H9 (cell line): ENCODE measurements at regions not wholly inside any gene's neighbourhood (a gene's known extent, or its start where the extent isn't known, plus 50 kb on each side); places are given as distances from the start of the nearest gene placed in this dataset.

ENCODE experiments used
- DNase-seq: peaks from one replicate; pipeline ENCODE4 v3.0.0-alpha.2; 2017
- H2AFZ ChIP-seq: one replicate; pipeline ENCODE4 v1.6.1; 2013; ENCODE audit warnings: mild to moderate bottlenecking, low read length, control low read depth, moderate library complexity
- H2AK5ac ChIP-seq: 2 replicates; pipeline ENCODE4 v1.6.1; 2013; ENCODE audit warnings: low read length, control low read depth, mixed read lengths; ENCODE audit not compliant: insufficient read length
- H2BK120ac ChIP-seq: one replicate; pipeline ENCODE4 v1.6.1; 2013; ENCODE audit warnings: low read depth, mild to moderate bottlenecking, low read length, control low read depth, inconsistent platforms; ENCODE audit not compliant: poor library complexity, severe bottlenecking
- H2BK12ac ChIP-seq: 2 replicates; pipeline ENCODE4 v1.6.1; 2013; ENCODE audit warnings: low read length, control low read depth, mixed read lengths, low read depth; ENCODE audit not compliant: insufficient read length
- H2BK15ac ChIP-seq: 2 replicates; pipeline ENCODE4 v1.6.1; 2013; ENCODE audit warnings: low read depth, low read length, control low read depth
- H2BK20ac ChIP-seq: one replicate; pipeline ENCODE4 v1.6.1; 2013; ENCODE audit warnings: low read depth, mild to moderate bottlenecking, low read length, control low read depth, inconsistent platforms; ENCODE audit not compliant: poor library complexity, severe bottlenecking
- H2BK5ac ChIP-seq: 2 replicates; pipeline ENCODE4 v1.6.1; 2013; ENCODE audit warnings: low read length, control low read depth, mixed read lengths; ENCODE audit not compliant: insufficient read length
- H3K14ac ChIP-seq: 2 replicates; pipeline ENCODE4 v1.6.1; 2013; ENCODE audit warnings: low read length, control low read depth; ENCODE audit not compliant: insufficient read depth
- H3K18ac ChIP-seq: 2 replicates; pipeline ENCODE4 v1.6.1; 2013; ENCODE audit warnings: low read depth, mild to moderate bottlenecking, mixed read lengths, low read length, control low read depth; ENCODE audit not compliant: insufficient read length
- H3K23ac ChIP-seq: 2 replicates; pipeline ENCODE4 v1.6.1; 2013; ENCODE audit warnings: low read length, control low read depth, mixed read lengths, low read depth; ENCODE audit not compliant: insufficient read length
- H3K23me2 ChIP-seq: 2 replicates; pipeline ENCODE4 v1.6.1; 2013; ENCODE audit warnings: low read depth, mild to moderate bottlenecking, mixed read lengths, low read length, control low read depth; ENCODE audit not compliant: insufficient read length, poor library complexity, severe bottlenecking
- H3K27ac ChIP-seq: 2 replicates; pipeline ENCODE4 v1.5.1; 2013; ENCODE audit warnings: low read length, control low read depth, mixed read lengths, low read depth; ENCODE audit not compliant: insufficient read length
- H3K27me3 ChIP-seq: 2 replicates; pipeline ENCODE4 v1.6.1; 2013; ENCODE audit warnings: low read length, control low read depth, inconsistent platforms; ENCODE audit not compliant: insufficient read depth
- H3K4ac ChIP-seq: 2 replicates; pipeline ENCODE4 v1.6.1; 2013; ENCODE audit warnings: low read depth, mild to moderate bottlenecking, control low read depth, inconsistent platforms, low read length, moderate library complexity
- H3K4me1 ChIP-seq: 2 replicates; pipeline ENCODE4 v1.6.1; 2013; ENCODE audit warnings: low read length, control low read depth, inconsistent platforms; ENCODE audit not compliant: insufficient read depth
- H3K4me2 ChIP-seq: 2 replicates; pipeline ENCODE4 v1.6.1; 2013; ENCODE audit warnings: low read length, control low read depth, mixed read lengths; ENCODE audit not compliant: insufficient read length, insufficient read depth
- H3K56ac ChIP-seq: 2 replicates; pipeline ENCODE4 v1.6.1; 2013; ENCODE audit warnings: low read depth, mild to moderate bottlenecking, mixed read lengths, low read length, control low read depth; ENCODE audit not compliant: insufficient read length
- H3K79me1 ChIP-seq: 2 replicates; pipeline ENCODE4 v1.6.1; 2013; ENCODE audit warnings: low read depth, mild to moderate bottlenecking, moderate library complexity, low read length, control low read depth, inconsistent platforms; ENCODE audit not compliant: insufficient read depth, poor library complexity, severe bottlenecking
- H3K79me2 ChIP-seq: 2 replicates; pipeline ENCODE4 v1.6.1; 2013; ENCODE audit warnings: low read length, control low read depth, inconsistent platforms; ENCODE audit not compliant: insufficient read depth
- H3K9ac ChIP-seq: 2 replicates; pipeline ENCODE4 v1.6.1; 2013; ENCODE audit warnings: low read length, control low read depth, mixed read lengths; ENCODE audit not compliant: insufficient read length; ENCODE audit errors: extremely low read depth
- H3K9me3 ChIP-seq: one replicate; pipeline ENCODE4 v1.6.1; 2013; ENCODE audit warnings: low read depth, low read length, inconsistent platforms; ENCODE audit not compliant: control insufficient read depth
- H3T11ph ChIP-seq: one replicate; pipeline ENCODE4 v1.6.1; 2013; ENCODE audit warnings: mild to moderate bottlenecking, low read length, control low read depth, inconsistent platforms
- H4K20me1 ChIP-seq: one replicate; pipeline ENCODE4 v1.6.1; 2013; ENCODE audit not compliant: control insufficient read depth, insufficient read length, insufficient read depth
- H4K5ac ChIP-seq: 2 replicates; pipeline ENCODE4 v1.6.1; 2013; ENCODE audit warnings: low read depth, mild to moderate bottlenecking, mixed read lengths, low read length, control low read depth; ENCODE audit not compliant: insufficient read length
- H4K8ac ChIP-seq: replicated peaks from 2 replicates; pipeline ENCODE4 v1.6.1; 2013; ENCODE audit warnings: low read length, control low read depth, mixed read lengths, low read depth; ENCODE audit not compliant: insufficient read length
- H4K91ac ChIP-seq: 2 replicates; pipeline ENCODE4 v1.6.1; 2013; ENCODE audit warnings: low read depth, mild to moderate bottlenecking, moderate library complexity, mixed read lengths, low read length, control low read depth; ENCODE audit not compliant: insufficient read length
- H3K27ac Mint-ChIP-seq, 3 experiments: 2 replicates in 2 of 3; 3 replicates in 1 of 3; pipeline ENCODE4 v1.8.0; 2020 to 2021; ENCODE audit warnings: mixed read lengths in 3 of 3, mild to moderate bottlenecking in 1 of 3, moderate library complexity in 1 of 3
- H3K27me3 Mint-ChIP-seq: 2 replicates; pipeline ENCODE4 v1.8.0; 2021; ENCODE audit warnings: low read depth, mild to moderate bottlenecking, moderate library complexity, mixed read lengths
- H3K36me3 Mint-ChIP-seq, 3 experiments: 2 replicates in 2 of 3; 3 replicates in 1 of 3; pipeline ENCODE4 v1.8.0; 2020 to 2021; ENCODE audit warnings: low read depth in 3 of 3, mixed read lengths in 3 of 3; ENCODE audit not compliant: insufficient read depth in 1 of 3
- H3K4me1 Mint-ChIP-seq, 2 experiments: 2 replicates each; pipeline ENCODE4 v1.8.0; 2020; ENCODE audit warnings: mixed read lengths in 2 of 2
- H3K4me3 Mint-ChIP-seq, 2 experiments: 2 replicates in 1 of 2; 3 replicates in 1 of 2; pipeline ENCODE4 v1.8.0; 2020 to 2021; ENCODE audit warnings: mild to moderate bottlenecking in 2 of 2, mixed read lengths in 2 of 2, moderate library complexity in 1 of 2
- H3K9me3 Mint-ChIP-seq, 2 experiments: 2 replicates in 1 of 2; 3 replicates in 1 of 2; pipeline ENCODE4 v1.8.0; 2020; ENCODE audit warnings: mild to moderate bottlenecking in 2 of 2, mixed read lengths in 2 of 2, moderate library complexity in 1 of 2
- CTCF ChIP-seq: fragments of 200-600 bp; sonication (generic); conservative IDR thresholded peaks from 3 replicates; pipeline ENCODE4 v1.8.0; 2021; ENCODE audit warnings: antibody characterized with exemption, mild to moderate bottlenecking
- WGBS: extraction: QIAGEN DNeasy Blood & Tissue Kit; methylation state at CpG from one replicate; pipeline ENCODE4 v1.1.7; 2013; ENCODE audit warnings: missing lambda C conversion rate, low lambda C conversion rate, mixed read lengths; ENCODE audit not compliant: insufficient read length; ENCODE audit errors: extremely low coverage; 5-methylcytosine and 5-hydroxymethylcytosine counted together

- H3K27ac ChIP-seq, result no peak overlapping the region
- H2BK15ac ChIP-seq, result no peak overlapping the region
- no peaks in the 10 kb centered on the region for H3K36me3 Mint-ChIP-seq
- no peak overlapping the region for H3K56ac ChIP-seq
- no peaks in the 10 kb centered on the region for H3K9me3 ChIP-seq
- H3T11ph ChIP-seq, result no peak overlapping the region
- H4K5ac ChIP-seq, result no peak overlapping the region
- no peaks in the 10 kb centered on the region for H3K79me2 ChIP-seq
- H2AFZ ChIP-seq, result no peak overlapping the region
- no peak overlapping the region for H3K4me3 Mint-ChIP-seq
- H2BK120ac ChIP-seq, result no peak overlapping the region
- no peak overlapping the region for H3K14ac ChIP-seq
- DNase-seq, result no peak
- H2AK5ac ChIP-seq, result no peak overlapping the region
- H3K27me3 ChIP-seq, result no peaks in the 10 kb centered on the region
- H3K23ac ChIP-seq, result no peak overlapping the region
- no peak overlapping the region for H3K9ac ChIP-seq
- TF ChIP-seq CTCF, result no peak; the same call in 2 of the 3 replicates
- no peaks in the 10 kb centered on the region for H3K27me3 Mint-ChIP-seq
- H3K9me3 Mint-ChIP-seq, result no peaks in the 10 kb centered on the region
- H4K8ac ChIP-seq, result no peak overlapping the region
- no peaks in the 10 kb centered on the region for H3K4me1 ChIP-seq
- H2BK12ac ChIP-seq, result no peak overlapping the region
- no peak overlapping the region for H4K91ac ChIP-seq
- H3K4me2 ChIP-seq, result no peak overlapping the region
- no peak overlapping the region for H2BK20ac ChIP-seq
- no peak overlapping the region for H3K27ac Mint-ChIP-seq
- H3K4ac ChIP-seq, result no peak overlapping the region
- no peak overlapping the region for H3K18ac ChIP-seq
- no peaks in the 10 kb centered on the region for H4K20me1 ChIP-seq
- H3K23me2 ChIP-seq, result no peaks in the 10 kb centered on the region
- H3K79me1 ChIP-seq, result no peaks in the 10 kb centered on the region
- no peak overlapping the region for H2BK5ac ChIP-seq
- no CpG with 5 or more reads among the region's 1 CpG for WGBS
- no peaks in the 10 kb centered on the region for H3K4me1 Mint-ChIP-seq
Observed at GRCh38 chr3:117454254-117454653, 744.7 kb downstream of the TUSC7 start.
